Fibroblast of skin of right biceps (primary cell): ENCODE measurements at regions not wholly inside any gene's neighbourhood (a gene's known extent, or its start where the extent isn't known, plus 50 kb on each side); places are given as distances from the start of the nearest gene placed in this dataset.
A peak's percentile ranks its signal among the peaks of the same experiment; 100 is the strongest.
"Not testable (repeated sequence)": the region's sequence is repeated elsewhere in the genome, so short reads cannot be mapped to it uniquely, and the experiment has no call there.

Source experiments
- DNase-seq: peaks from one replicate; pipeline ENCODE4 v3.0.0-alpha.2; 2013

- no peak for DNase-seq
Measured at GRCh38 chr4:186481998-186482790, 73.2 kb downstream of the MTNR1A start.

GRCh38 chr4:186475202-186475601 lies 80.2 kb downstream of the MTNR1A start:
- no peak for DNase-seq

- no peak for DNase-seq
Measured at GRCh38 chr4:186473933-186474332, 81.4 kb downstream of the MTNR1A start.

GRCh38 chr4:186472948-186473347 lies 82.4 kb downstream of the MTNR1A start:
- peak; percentile 42 for DNase-seq

GRCh38 chr4:186471441-186471840 lies 83.9 kb downstream of the MTNR1A start:
- no peak for DNase-seq

GRCh38 chr4:186458050-186458449 lies 97.3 kb downstream of the MTNR1A start:
- no peak for DNase-seq

GRCh38 chr4:186451982-186452381 lies 103.4 kb downstream of the MTNR1A start:
- no peak for DNase-seq

GRCh38 chr4:186449954-186450353 lies 105.4 kb downstream of the MTNR1A start:
- no peak for DNase-seq

- no peak for DNase-seq
Measured at GRCh38 chr4:186445040-186445439, 110.3 kb downstream of the MTNR1A start.

GRCh38 chr4:186441502-186441901 lies 113.9 kb downstream of the MTNR1A start:
- DNase-seq: no peak

- no peak for DNase-seq
Measured at GRCh38 chr4:186428481-186428880, 126.9 kb downstream of the MTNR1A start.

- no peak for DNase-seq
Measured at GRCh38 chr4:186424745-186425144, 130.6 kb downstream of the MTNR1A start.

GRCh38 chr4:186422296-186422695 lies 133.1 kb downstream of the MTNR1A start:
- DNase-seq: no peak

GRCh38 chr4:186416451-186417060 lies 138.8 kb downstream of the MTNR1A start:
- DNase-seq: no peak

GRCh38 chr4:186414390-186414789 lies 141.0 kb downstream of the MTNR1A start:
- no peak for DNase-seq

GRCh38 chr4:186405957-186406356 lies 140.0 kb downstream of the F11 start:
- no peak for DNase-seq

- DNase-seq: no peak
Measured at GRCh38 chr4:186404562-186405134, 138.7 kb downstream of the F11 start.

- peak; percentile 28 for DNase-seq
Measured at GRCh38 chr4:186400676-186401075, 134.7 kb downstream of the F11 start.

- DNase-seq: no peak
Measured at GRCh38 chr4:186392017-186392416, 126.0 kb downstream of the F11 start.

GRCh38 chr4:186384328-186384727 lies 118.3 kb downstream of the F11 start:
- not testable (repeated sequence) for DNase-seq

- no peak for DNase-seq
Measured at GRCh38 chr4:186368281-186368680, 102.3 kb downstream of the F11 start.

- no peak for DNase-seq
Measured at GRCh38 chr4:186366326-186366725, 100.3 kb downstream of the F11 start.

GRCh38 chr4:186363038-186363437 lies 97.0 kb downstream of the F11 start:
- not testable (repeated sequence) for DNase-seq

- DNase-seq: no peak
Measured at GRCh38 chr4:186360551-186360950, 94.6 kb downstream of the F11 start.
